ENCODE measurements at regions not wholly inside any gene's neighbourhood (a gene's known extent, or its start where the extent isn't known, plus 50 kb on each side); places are given as distances from the start of the nearest gene placed in this dataset.

- no peaks in the 10 kb centered on the region for H3K9me3 ChIP-seq
- DNase-seq: no peak
- 79 to 82% methylated on average over 2 of the region's 2 CpGs for WGBS, 2 donors
- H3K36me3 ChIP-seq: no peaks in the 10 kb centered on the region
- TF ChIP-seq POLR2A (IDR thresholded peaks at IDR 0.05) (no peak), CTCF (IDR thresholded peaks at IDR 0.05) (no peak)
- no peaks in the 10 kb centered on the region for H3K27me3 ChIP-seq
- no peak overlapping the region for H3K27ac ChIP-seq
- intact Hi-C loops (cut with DNase I): no loop called here
- H3K4me1 ChIP-seq: peaks cover 0 to 11% of the 10 kb centered on the region in 2 donors
- no peak overlapping the region for H3K4me3 ChIP-seq (replicated peaks in 1 of 3)
Measured at GRCh38 chr3:176807938-176808337, 389.3 kb downstream of the TBL1XR1 start.

- intact Hi-C loops (cut with DNase I): no loop called here
- no peaks in the 10 kb centered on the region for H3K9me3 ChIP-seq
- 56 to 73% methylated on average over 2 of the region's 2 CpGs for WGBS, 2 donors
- H3K27me3 ChIP-seq: no peaks in the 10 kb centered on the region
- no peak for TF ChIP-seq POLR2A (IDR thresholded peaks at IDR 0.05)
- H3K27ac ChIP-seq: no peak overlapping the region
- no peak for DNase-seq
- no peaks in the 10 kb centered on the region for H3K36me3 ChIP-seq
- H3K4me3 ChIP-seq (replicated peaks in 1 of 3): no peak overlapping the region
- H3K4me1 ChIP-seq: no peaks in the 10 kb centered on the region
Measured at GRCh38 chr3:176799675-176800074, 397.6 kb downstream of the TBL1XR1 start.

GRCh38 chr3:176798680-176799079 is 398.6 kb downstream of the TBL1XR1 start:
- intact Hi-C loops (cut with DNase I): no loop called here

GRCh38 chr3:176796371-176796770 is 400.9 kb downstream of the TBL1XR1 start:
- 85 to 88% methylated on average over 2 of the region's 2 CpGs for WGBS, 2 donors
- Histone ChIP-seq H3K9me3 (no peaks in the 10 kb centered on the region), H3K27ac (no peak overlapping the region), H3K36me3 (no peaks in the 10 kb centered on the region), H3K4me1 (no peaks in the 10 kb centered on the region), H3K4me3 (replicated peaks in 1 of 3) (no peak overlapping the region), H3K27me3 (no peaks in the 10 kb centered on the region)
- TF ChIP-seq CTCF (IDR thresholded peaks at IDR 0.05) (no peak), POLR2A (IDR thresholded peaks at IDR 0.05) (no peak)
- no peak for DNase-seq
- intact Hi-C loops (cut with DNase I): no loop called here

More at GRCh38 chr3:176798680-176799079, 398.6 kb downstream of the TBL1XR1 start:
- Histone ChIP-seq H3K27ac (no peak overlapping the region), H3K9me3 (no peaks in the 10 kb centered on the region), H3K27me3 (no peaks in the 10 kb centered on the region), H3K36me3 (no peaks in the 10 kb centered on the region), H3K4me1 (no peaks in the 10 kb centered on the region), H3K4me3 (replicated peaks in 1 of 3) (no peak overlapping the region)
- DNase-seq: no peak
- 94% methylated on average over 1 of the region's 1 CpG for WGBS, 2 donors
- no peak for TF ChIP-seq POLR2A (IDR thresholded peaks at IDR 0.05)
- no peak for TF ChIP-seq CTCF (IDR thresholded peaks at IDR 0.05)

GRCh38 chr3:176795891-176796290 is 401.4 kb downstream of the TBL1XR1 start:
- TF ChIP-seq POLR2A (IDR thresholded peaks at IDR 0.05) (no peak), CTCF (IDR thresholded peaks at IDR 0.05) (no peak)
- H3K36me3 ChIP-seq: no peaks in the 10 kb centered on the region
- DNase-seq: no peak
- no peaks in the 10 kb centered on the region for H3K27me3 ChIP-seq
- no peaks in the 10 kb centered on the region for H3K9me3 ChIP-seq
- H3K4me1 ChIP-seq: no peaks in the 10 kb centered on the region
- no peak overlapping the region for H3K27ac ChIP-seq
- WGBS, 2 donors: 53 to 55% methylated on average over 2 of the region's 2 CpGs
- H3K4me3 ChIP-seq (replicated peaks in 1 of 3): no peak overlapping the region
- intact Hi-C loops (cut with DNase I): no loop called here

GRCh38 chr3:176794406-176794805 is 402.9 kb downstream of the TBL1XR1 start:
- TF ChIP-seq CTCF (IDR thresholded peaks at IDR 0.05): no peak
- no peak for TF ChIP-seq POLR2A (IDR thresholded peaks at IDR 0.05)
- Histone ChIP-seq H3K27ac (no peak overlapping the region), H3K36me3 (no peaks in the 10 kb centered on the region), H3K4me3 (replicated peaks in 1 of 3) (no peak overlapping the region), H3K9me3 (no peaks in the 10 kb centered on the region), H3K27me3 (no peaks in the 10 kb centered on the region), H3K4me1 (no peaks in the 10 kb centered on the region)
- 67 to 81% methylated on average over 3 of the region's 3 CpGs for WGBS, 2 donors
- no peak for DNase-seq
- intact Hi-C loops (cut with DNase I): no loop called here

Measured in thyroid gland (tissue), 4 donors.